Transverse colon (tissue), 4 donors: ENCODE measurements at regions not wholly inside any gene's neighbourhood (a gene's known extent, or its start where the extent isn't known, plus 50 kb on each side); places are given as distances from the start of the nearest gene placed in this dataset.

Experiments used
- DNase-seq: peaks from one replicate; pipeline ENCODE4 v3.0.0-alpha.2; 2019
- H3K27ac ChIP-seq, 4 donors: fragments of 200-600 bp; sonication (generic); 2 replicates each; pipeline ENCODE4 v1.5.1; 2016 to 2018; ENCODE audit warnings: inconsistent platforms in 4 of 4
- H3K27me3 ChIP-seq: fragments of 200-600 bp; sonication (generic); 2 replicates; pipeline ENCODE4 v1.5.1; 2017; ENCODE audit warnings: inconsistent platforms
- H3K36me3 ChIP-seq, 4 donors: fragments of 200-600 bp; sonication (generic); 2 replicates each; pipeline ENCODE4 v1.5.1; 2017 to 2019; ENCODE audit warnings: inconsistent platforms in 4 of 4
- H3K4me1 ChIP-seq, 4 donors: fragments of 200-600 bp; sonication (generic); 2 replicates each; pipeline ENCODE4 v1.5.1; 2017 to 2020; ENCODE audit warnings: inconsistent platforms in 4 of 4
- H3K4me3 ChIP-seq, 4 donors: fragments of 200-600 bp; sonication (generic); 1 replicate in 1 of 4; 2 replicates in 3 of 4; pipeline versions ENCODE4 v1.5.1 to v1.6.1; 2017 to 2019; ENCODE audit warnings: inconsistent platforms in 4 of 4
- H3K9me3 ChIP-seq, 2 donors: fragments of 200-600 bp; sonication (generic); 2 replicates each; pipeline ENCODE4 v1.5.1; 2017 to 2019; ENCODE audit warnings: inconsistent platforms in 2 of 2
- CTCF ChIP-seq, 5 experiments: fragments of 200-600 bp in 3 of 5; fragments of 450-650 bp in 2 of 5; sonication (generic) in 3 of 5; IDR thresholded peaks; 1 replicate in 2 of 5; 2 replicates in 3 of 5; pipeline ENCODE4 v1.5.1; 2016 to 2017; ENCODE audit warnings: antibody characterized with exemption in 5 of 5, inconsistent platforms in 3 of 5, mild to moderate bottlenecking in 2 of 5, moderate library complexity in 1 of 5
- EP300 ChIP-seq: sonication (generic); formaldehyde crosslinking; IDR thresholded peaks from one replicate; pipeline ENCODE4 v1.6.1; 2017; ENCODE audit warnings: antibody characterized with exemption, low read depth
- POLR2A ChIP-seq: fragments of 450-650 bp; IDR thresholded peaks from one replicate; pipeline ENCODE4 v1.6.1; 2016; ENCODE audit warnings: antibody characterized with exemption, mild to moderate bottlenecking, moderate library complexity
- POLR2AphosphoS5 ChIP-seq, 3 donors: sonication (generic); formaldehyde crosslinking; IDR thresholded peaks; one replicate each; pipeline ENCODE4 v1.6.1; 2016; ENCODE audit warnings: antibody characterized with exemption in 3 of 3
- WGBS, 2 donors: methylation state at CpG; one replicate each; pipeline ENCODE4 v1.1.5; 2018; ENCODE audit warnings: low coverage in 1 of 2; 5-methylcytosine and 5-hydroxymethylcytosine counted together
- in situ Hi-C, 4 donors: fragments of 200-750 bp; cut with MboI; loops; one replicate each; pipeline versions ENCODE4 v1.15.0 to v1.15.1; 2017; ENCODE audit warnings: low sequenced_read_pairs in 3 of 4, low pct_ligation_motif_present in 1 of 4, low pct_unique_long_range_greater_than_20kb in 1 of 4
- intact Hi-C: fragments of 100-400 bp; cut with DNase I; formaldehyde crosslinking; loops from one replicate; pipeline ENCODE4 v1.15.1; 2023; ENCODE audit warnings: low total_unique reads

- no peak overlapping the region for H3K27ac ChIP-seq
- no peaks in the 10 kb centered on the region for H3K36me3 ChIP-seq
- H3K4me1 ChIP-seq = no peaks in the 10 kb centered on the region
- no peaks in the 10 kb centered on the region for H3K27me3 ChIP-seq
- TF ChIP-seq EP300 (no peak), POLR2A (no peak), CTCF (IDR thresholded peaks at IDR 0.05) (no peak), POLR2AphosphoS5 (IDR thresholded peaks at IDR 0.05) (no peak)
- WGBS, 2 donors = 88 to 93% methylated on average over 2 to 3 of the region's 3 CpGs
- in situ Hi-C loops = no loop called here
- H3K4me3 ChIP-seq = no peak overlapping the region
- no peak for DNase-seq
- no peaks in the 10 kb centered on the region for H3K9me3 ChIP-seq
- intact Hi-C loops = no loop called here
These were observed 101.0 kb upstream of the ANKRD1 start for GRCh38 chr10:91021901-91022300.

GRCh38 chr10:91022390-91022789 lies 101.5 kb upstream of the ANKRD1 start:
- in situ Hi-C loops (no loop called here), intact Hi-C loops (no loop called here)
- DNase-seq = no peak
- Histone ChIP-seq H3K27ac (no peak overlapping the region), H3K4me1 (no peaks in the 10 kb centered on the region), H3K36me3 (no peaks in the 10 kb centered on the region), H3K27me3 (no peaks in the 10 kb centered on the region), H3K4me3 (no peak overlapping the region), H3K9me3 (no peaks in the 10 kb centered on the region)
- no peak for TF ChIP-seq POLR2A
- no peak for TF ChIP-seq POLR2AphosphoS5 (IDR thresholded peaks at IDR 0.05)
- no peak for TF ChIP-seq EP300
- TF ChIP-seq CTCF (IDR thresholded peaks at IDR 0.05) = no peak
- WGBS, 2 donors = 88% methylated on average over 2 of the region's 2 CpGs; no CpG with 5 or more reads in 1 of the 2 donors

- Histone ChIP-seq H3K27ac (peak overlapping the region in 1 of 4 donors; percentile 13), H3K4me1 (no peaks in the 10 kb centered on the region), H3K4me3 (no peak overlapping the region), H3K9me3 (no peaks in the 10 kb centered on the region), H3K27me3 (no peaks in the 10 kb centered on the region), H3K36me3 (no peaks in the 10 kb centered on the region)
- TF ChIP-seq POLR2AphosphoS5 (IDR thresholded peaks at IDR 0.05) (no peak), POLR2A (no peak), EP300 (no peak), CTCF (IDR thresholded peaks at IDR 0.05) (no peak)
- 40 to 59% methylated on average over 2 to 6 of the region's 6 CpGs for WGBS, 2 donors
- DNase-seq = no peak
- in situ Hi-C loops (no loop called here), intact Hi-C loops (no loop called here)
These were observed 102.2 kb upstream of the ANKRD1 start for GRCh38 chr10:91022924-91023699.

GRCh38 chr10:91023700-91024398 lies 103.0 kb upstream of the ANKRD1 start:
- intact Hi-C loops = no loop called here
- H3K27ac ChIP-seq = peak overlapping the region in 1 of 4 donors; percentile 5
- WGBS, 2 donors = 72 to 78% methylated on average over 6 to 7 of the region's 7 CpGs
- H3K4me1 ChIP-seq = no peaks in the 10 kb centered on the region
- no peaks in the 10 kb centered on the region for H3K27me3 ChIP-seq
- no peak for DNase-seq
- H3K9me3 ChIP-seq = no peaks in the 10 kb centered on the region
- TF ChIP-seq CTCF (IDR thresholded peaks at IDR 0.05) (no peak), POLR2AphosphoS5 (IDR thresholded peaks at IDR 0.05) (no peak), POLR2A (no peak), EP300 (no peak)
- H3K4me3 ChIP-seq = no peak overlapping the region
- H3K36me3 ChIP-seq = no peaks in the 10 kb centered on the region
- in situ Hi-C loops = no loop called here
